H1 (cell line): ENCODE measurements at regions not wholly inside any gene's neighbourhood (a gene's known extent, or its start where the extent isn't known, plus 50 kb on each side); places are given as distances from the start of the nearest gene placed in this dataset.

Source experiments
- ATF2 ChIP-seq: IDR thresholded peaks from 2 replicates; pipeline ENCODE4 v1.6.1; 2012; ENCODE audit warnings: low read length, inconsistent platforms
- SIX5 ChIP-seq: IDR thresholded peaks from 2 replicates; pipeline ENCODE4 v1.6.1; 2011; ENCODE audit warnings: mild to moderate bottlenecking, low read depth, low read length

GRCh38 chr1:163845279-163845678, 523.5 kb downstream of the NUF2 start (continued):
- no peak for TF ChIP-seq ATF2
- TF ChIP-seq SIX5, result no peak
- TF ChIP-seq, all 59 proteins: peak for 0
